NCI-H2196 (cell line): ENCODE measurements at regions not wholly inside any gene's neighbourhood (a gene's known extent, or its start where the extent isn't known, plus 50 kb on each side); places are given as distances from the start of the nearest gene placed in this dataset.

ENCODE experiments used
- DNase-seq: peaks from one replicate; lab custom pipeline; 2025; ENCODE audit not compliant: unreplicated experiment; lab: John Stamatoyannopoulos, UW

DNA sequence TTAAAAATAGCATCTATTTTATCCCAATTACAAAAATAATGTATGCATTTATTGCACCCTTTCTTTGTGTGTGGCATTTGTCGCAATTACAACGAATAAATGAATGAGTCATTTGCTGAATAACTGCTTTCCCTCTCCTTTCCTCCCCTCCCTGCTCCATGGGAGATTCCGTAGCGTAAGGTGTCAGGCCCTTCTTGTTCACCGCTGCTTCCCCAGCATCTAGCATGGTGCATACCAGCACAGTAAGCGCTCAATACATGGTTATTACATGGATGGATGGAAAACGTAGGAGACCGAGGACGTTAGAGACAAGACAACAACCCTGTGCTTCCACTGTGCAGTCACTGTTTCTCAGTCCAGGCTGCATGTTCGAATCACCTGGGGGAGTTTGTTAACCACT lies 336.0 kb upstream of the EEF2KMT start:
- DNase-seq: no peak

DNA sequence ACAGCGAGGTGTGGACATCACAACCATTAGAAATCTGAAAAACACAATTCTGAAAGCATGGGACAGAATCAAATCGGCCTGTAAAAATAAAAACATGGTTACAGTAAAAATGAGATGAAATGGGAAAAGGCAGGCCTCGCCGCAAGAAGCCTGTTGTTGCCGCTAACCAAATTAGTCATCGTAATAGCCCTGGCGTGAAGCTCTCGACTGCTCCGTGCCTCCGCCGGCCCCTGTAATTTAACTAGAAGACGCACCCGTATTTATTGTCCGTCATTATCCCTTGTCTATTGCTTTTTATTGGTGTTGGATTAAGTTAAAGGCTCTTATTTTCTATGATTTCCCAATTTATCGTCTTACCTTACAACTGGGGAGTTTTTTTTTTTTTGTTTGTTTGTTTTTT lies 334.6 kb upstream of the EEF2KMT start:
- no peak for DNase-seq

DNA sequence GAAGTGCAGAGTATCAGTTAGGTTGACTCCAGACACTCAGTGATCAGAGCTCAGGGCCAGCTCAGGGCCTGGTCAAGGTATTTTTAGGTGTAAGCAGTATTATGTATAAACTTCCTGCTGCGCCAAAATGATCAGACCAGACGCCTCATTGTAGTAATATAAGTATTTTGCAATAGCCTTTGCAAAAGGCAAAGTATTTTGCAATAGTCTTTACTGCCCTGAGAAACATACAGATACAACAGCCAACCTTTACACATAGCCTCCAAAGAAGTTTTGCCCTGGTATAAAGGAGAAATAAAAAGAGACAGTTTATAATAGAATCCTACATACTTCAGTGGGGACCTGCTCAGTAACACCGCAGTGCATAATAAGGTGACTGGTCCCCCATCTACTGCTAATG lies 333.0 kb upstream of the EEF2KMT start:
- no peak for DNase-seq

DNA sequence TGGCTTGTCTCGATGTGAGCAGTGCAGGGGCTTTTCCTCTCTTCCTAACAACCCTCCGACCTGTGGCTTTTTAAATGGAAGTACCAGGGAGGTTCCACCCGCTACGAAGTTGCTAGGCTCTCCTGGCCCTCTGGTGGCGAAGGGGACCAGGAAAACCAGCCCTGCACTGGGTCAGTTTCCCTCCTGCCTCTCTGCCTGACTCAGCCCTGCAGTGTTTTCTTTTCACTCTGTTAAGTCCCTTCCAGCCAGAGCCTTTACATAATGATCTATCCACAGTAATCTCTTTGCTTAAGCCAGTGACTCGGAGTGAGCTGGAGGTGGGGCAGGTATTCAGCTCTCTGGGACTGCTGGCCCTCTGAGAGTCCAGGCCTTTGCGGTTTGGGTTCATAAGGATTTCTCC lies 331.3 kb upstream of the EEF2KMT start:
- DNase-seq: no peak

DNA sequence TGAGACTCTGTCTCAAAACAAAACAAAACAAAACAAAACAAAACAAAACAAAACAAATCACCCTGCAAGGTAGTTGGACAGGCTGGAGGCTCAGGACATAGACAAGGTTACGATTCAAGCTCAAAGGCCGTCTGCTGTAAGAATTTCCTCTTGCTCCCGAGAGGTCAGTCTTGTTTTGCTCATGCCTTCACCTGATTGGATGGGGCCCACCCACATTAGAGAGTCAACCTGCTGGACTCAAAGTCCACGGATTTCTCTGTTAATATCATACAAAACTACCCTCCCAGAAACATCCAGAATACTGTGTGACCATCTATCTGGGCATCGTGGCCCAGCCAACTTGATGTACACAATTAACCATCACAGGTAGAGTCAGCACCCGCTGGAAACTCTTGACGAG lies 330.0 kb upstream of the EEF2KMT start:
- no peak for DNase-seq

DNA sequence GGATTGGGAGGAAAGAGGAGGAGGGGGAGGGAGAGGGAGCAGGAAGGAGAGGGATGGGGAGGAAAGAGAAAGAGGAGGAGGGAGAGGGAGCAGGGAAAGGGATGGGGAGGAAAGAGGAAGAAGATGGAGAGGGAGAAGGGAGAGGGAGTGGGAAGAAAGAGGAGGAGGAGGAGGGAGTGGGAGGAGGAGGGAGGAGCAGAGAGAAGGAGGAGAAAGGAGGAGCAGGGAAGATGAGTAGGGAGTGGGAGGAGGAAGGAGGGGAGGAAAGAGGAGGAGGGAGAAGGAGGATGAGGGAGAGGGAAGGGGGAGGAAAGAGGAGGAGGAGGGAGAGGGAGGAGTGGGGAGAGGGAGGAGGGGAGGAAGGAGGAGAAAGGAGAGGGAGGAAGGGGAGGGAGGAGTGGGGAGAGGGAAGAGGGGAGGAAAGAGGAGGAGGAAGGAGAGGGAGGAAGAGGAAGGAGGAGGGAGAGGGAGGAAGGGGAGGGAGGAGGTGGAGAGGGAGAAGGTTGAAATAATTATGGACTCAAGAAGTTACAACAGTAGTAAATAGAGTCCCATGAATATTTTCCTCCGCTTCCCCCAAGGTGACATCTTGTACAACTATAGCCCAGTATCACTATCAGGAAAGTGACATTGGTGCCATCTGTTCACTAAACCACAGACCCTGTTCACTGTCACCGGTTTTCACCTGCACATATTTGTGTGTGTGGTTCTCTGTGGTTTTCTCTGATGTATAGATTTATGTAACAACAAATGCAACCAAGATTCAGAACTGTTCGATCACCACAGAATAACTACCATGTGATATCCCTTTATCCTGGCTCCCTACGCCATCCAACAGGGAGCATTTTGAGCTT lies 325.3 kb upstream of the EEF2KMT start:
- no peak for DNase-seq

DNA sequence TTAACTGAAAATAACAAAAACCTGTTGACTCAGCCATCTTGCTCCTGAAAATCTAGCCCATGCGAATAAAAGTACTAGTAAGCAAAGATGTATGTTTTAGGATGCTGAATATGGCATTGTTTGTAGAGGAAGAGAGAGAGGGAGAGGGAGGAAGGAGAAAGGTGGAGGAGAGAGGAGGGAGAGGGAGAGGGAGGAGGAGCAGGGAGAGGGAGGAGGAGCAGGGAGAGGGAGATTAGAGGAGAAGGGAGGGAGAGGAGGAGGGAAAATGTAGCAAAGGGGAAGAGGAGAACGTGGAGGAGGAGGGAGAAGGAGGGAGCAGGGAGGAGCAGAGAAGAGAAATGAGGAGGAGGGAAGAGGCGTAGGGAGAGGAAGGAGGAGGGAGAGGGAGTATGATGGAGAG lies 324.5 kb upstream of the EEF2KMT start:
- DNase-seq: no peak

DNA sequence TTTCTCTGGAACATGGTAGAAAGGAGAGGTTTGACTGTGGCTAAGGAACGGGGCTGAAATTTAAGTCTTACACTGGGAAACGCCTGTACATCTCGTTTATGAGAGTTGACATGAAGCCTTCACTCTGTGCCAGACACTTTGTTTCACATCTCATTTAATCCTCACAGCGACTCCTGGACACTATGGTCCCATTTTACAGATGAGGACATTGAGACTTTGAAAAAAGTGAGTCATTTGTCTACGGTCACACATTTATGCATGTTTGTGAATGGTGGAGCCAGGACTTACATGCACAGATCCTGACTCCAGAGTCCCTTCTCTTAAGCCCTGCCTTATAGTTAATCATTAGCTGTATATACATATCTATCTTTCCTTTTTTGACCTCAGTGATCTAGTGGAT lies 318.4 kb upstream of the EEF2KMT start:
- no peak for DNase-seq

DNA sequence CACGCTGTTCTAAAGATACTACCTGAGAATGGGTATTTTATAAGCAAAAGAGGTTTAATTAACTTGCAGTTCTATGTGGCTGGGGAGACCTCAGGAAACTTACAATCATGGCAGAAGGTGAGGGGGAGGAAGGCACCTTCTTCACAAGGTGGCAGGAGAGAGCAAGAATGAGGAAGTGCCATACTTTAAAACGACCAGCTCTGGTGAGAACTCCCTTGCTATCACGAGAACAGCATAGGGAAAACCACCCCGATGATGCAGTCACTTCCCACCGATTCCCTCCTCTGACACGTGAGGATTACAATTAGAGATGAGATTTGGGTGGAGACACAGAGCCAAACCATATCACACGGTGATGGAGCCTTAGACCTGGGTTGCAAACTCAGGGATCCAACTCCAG lies 317.5 kb upstream of the EEF2KMT start:
- DNase-seq: no peak

DNA sequence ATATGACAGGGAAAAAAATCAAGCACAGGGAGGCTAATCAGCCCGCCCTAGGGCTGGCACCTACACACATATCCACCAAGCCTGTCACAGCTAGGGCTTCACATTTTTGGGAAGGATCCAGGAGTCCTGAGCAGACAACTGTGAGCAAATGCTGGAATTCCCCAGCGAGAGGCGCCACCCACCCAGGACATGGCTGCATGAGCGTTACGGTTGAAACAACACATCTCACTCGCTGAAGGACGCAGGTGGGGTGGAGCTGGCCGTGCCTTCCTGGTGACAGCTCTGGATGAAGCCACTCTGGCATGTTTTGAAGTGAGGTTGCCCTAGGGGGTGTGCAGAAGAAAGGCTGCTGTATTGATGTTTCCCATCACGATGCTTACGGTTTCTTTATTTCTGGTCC lies 315.1 kb upstream of the EEF2KMT start:
- no peak for DNase-seq

DNA sequence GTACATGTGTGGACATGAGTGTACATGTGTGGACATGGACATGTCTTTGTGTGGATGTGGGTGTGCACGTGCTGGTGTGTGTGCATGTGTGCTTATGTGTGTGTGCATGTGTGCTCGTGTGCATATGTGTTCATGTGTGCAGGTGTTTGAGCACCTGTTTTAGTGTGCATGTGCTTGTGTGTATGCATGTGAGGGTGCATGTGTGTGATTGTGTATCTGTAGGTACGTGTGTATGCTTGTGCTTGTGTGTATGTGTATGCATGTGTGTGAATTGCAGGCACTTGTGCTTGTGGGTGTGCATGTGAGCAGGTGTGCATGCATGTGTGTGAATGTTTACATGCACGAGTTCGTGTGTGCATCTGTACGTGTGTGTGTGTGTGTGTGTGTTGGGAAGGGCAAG lies 300.6 kb upstream of the EEF2KMT start:
- DNase-seq: no peak

DNA sequence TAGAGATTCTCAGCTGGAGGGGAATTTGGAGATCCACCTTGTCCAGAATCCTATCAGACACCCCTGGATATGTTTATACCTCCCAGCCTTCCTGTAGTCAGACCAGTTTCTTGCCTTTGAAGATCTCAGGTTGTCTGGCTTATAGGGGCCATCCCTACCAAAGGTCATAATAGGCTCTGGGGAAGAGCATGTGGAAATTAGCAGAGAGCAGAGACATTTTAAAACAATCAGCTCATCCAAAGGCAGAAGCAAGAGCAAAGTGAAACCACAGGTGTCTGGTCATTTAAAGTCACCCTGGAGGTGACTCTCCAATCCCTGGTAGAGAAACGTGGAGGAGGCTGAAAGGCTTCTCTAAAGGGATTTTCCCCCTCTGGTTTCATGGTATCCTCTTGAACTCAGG lies 299.3 kb upstream of the EEF2KMT start:
- DNase-seq: no peak

DNA sequence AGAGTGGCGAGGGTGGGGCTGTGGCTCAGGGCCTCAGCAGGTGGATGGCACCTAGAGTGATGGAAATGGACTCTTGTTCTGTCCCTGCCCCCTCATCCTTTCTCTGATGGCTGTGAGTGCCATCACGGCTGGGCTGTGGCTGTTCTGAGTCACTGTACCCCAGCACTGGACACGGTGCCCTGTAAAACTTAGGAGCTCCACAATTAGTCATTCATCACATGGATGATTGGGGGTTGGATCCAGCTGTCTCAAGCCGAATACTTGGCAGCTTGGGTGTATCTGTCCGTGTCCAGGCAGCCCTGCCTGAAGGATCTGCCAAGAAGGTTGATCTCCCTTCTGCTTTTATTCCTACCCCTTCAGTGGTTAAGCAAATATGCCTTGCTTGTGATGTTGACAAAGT lies 295.5 kb upstream of the EEF2KMT start:
- no peak for DNase-seq

DNA sequence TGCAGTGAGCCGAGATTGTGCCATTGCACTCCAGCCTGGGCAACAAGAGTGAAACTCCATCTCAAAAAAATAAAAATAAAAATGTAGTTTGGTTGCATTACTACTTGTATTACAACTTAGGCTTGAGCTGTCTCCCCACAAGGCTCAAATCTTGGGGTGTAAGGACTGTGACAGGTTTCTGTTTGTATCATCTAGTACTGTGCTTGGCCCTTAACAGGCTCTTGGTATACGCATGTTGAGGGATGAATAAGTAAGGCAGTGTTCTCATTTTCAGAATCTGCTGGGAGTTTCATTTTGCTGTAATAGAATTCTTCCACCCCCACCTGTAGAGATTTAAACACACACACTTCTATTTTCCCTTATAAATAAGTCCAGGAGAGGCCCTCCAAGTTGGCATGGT lies 289.4 kb upstream of the EEF2KMT start:
- DNase-seq: no peak

DNA sequence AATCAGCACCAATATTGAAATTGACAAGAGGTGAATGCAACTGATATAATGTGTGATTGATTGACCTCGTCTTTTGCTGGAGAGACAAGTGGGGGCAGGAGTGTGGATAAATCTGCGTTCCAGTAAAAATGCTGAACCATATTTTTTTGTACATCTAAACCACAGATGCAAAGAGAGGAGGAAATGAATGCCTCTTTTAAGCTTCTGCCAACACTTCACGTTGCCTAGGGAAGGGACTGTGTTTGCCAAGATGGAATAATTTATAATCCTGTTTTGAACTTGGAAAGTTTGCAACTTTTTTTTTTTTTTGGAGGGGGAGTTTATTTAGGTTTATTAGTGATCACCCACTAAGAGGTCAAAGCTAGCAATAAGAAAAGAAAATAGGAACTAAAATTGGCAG lies 288.2 kb upstream of the EEF2KMT start:
- no peak for DNase-seq

DNA sequence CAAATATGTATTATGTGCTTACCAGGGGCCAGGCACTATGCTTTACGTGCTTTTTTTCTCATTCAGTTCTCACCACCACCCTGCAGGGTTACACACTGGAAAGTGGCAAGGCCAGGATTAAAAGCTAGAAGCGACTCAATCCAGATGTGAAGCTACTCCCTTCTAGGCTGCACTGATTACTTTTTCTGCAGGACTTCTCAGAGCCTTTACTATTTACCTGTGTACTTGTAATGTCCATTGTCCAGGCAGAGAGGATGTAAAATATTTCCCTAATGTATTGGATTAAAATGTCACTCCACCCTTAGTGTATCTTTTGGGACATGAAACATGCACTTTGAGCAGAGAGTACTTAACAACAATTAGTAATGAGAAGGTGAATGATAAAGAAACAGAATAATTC lies 287.5 kb upstream of the EEF2KMT start:
- no peak for DNase-seq

DNA sequence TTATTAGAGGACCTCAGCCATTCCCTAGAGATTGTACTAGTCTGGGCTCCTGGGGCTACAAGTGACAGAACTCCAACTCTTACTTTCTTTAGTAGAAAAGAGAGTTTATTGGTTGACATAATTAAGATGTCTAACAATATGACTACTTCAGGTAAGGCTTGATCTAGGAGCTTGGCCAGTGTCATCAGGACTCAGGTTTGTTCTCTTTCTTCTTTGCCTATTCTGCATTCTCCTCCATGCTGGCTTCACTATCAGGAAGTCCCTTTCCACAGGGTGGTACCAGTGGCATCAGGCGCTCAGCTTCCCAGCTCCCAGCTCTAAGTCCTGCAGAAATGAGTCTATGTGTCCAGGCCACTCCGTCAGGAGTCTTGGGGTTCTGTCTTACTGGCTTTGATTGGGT lies 286.1 kb upstream of the EEF2KMT start:
- DNase-seq: no peak

DNA sequence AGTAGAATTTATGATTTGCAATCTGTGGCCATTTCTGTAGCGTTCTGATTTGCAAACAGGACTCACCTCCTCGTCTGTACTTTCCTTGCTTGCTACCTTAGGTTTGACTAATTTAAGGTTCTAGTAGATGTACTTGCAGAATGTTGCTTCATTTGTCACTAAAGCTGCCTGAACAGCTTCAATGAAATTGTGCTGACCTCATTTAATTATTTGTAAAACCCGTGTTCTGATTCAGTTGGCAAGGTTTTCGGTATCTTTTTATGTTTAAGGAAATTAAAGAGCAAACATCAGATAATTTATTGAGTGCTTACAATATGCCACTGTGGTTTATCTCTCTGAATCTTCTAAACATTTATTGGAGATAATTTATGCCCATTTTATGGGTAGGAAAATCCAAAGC lies 284.9 kb upstream of the EEF2KMT start:
- DNase-seq: no peak

DNA sequence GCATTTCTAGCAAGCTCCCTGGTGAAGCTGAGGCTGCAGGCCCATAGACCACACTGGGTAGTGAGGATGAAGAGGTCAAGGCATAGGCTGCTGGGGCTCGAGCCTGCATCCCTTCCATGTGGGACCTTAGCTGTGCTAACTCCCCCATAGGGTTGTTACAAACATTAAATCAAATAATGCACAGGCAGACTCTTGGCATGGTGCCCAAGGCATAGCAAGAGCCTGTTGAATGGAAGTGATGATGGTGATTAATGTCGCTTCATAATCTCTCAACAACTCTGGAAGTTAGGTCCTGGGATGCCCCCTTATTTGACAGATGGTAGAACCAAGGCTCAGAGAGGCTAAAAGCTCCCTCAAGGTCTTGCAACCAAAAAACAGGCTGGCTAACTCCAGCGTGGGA lies 283.9 kb upstream of the EEF2KMT start:
- no peak for DNase-seq

DNA sequence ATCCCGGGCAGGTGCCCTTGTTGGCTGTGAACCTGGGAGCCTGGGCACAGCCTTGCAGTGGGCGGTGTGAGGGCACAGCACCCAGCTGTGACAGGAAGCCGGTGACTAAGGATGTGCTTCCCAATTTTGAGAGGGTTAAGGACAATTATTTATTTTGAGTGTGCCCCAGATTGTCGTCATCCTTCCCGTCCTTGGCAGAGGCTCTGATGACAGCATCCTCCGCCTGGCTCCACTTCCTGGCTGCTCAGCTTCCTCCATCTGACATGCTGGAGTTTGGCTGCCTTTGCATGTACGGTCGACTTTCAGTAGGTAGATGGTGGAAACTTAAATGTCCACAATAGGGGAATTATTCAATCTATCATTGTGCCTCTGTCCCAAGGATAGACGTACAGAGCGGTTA lies 282.4 kb upstream of the EEF2KMT start:
- DNase-seq: no peak

DNA sequence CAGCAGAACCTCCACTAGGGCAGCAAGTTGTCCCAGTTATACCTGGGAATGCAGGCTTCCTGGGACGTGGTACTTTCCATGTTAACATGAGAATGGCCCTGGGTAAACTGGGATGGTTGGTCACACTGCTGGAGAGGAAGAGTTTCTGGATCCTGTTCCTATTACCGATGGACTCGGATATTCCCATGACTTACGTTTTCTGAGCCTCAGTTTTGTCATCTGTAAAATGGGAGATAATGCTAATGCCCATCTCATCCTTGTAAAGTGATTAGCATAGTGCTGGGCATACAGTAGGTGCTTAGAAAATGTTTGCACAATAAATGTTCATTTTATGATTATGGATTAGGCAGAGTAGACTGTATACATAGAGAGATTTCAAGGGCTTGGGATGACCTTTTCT lies 280.9 kb upstream of the EEF2KMT start:
- no peak for DNase-seq

DNA sequence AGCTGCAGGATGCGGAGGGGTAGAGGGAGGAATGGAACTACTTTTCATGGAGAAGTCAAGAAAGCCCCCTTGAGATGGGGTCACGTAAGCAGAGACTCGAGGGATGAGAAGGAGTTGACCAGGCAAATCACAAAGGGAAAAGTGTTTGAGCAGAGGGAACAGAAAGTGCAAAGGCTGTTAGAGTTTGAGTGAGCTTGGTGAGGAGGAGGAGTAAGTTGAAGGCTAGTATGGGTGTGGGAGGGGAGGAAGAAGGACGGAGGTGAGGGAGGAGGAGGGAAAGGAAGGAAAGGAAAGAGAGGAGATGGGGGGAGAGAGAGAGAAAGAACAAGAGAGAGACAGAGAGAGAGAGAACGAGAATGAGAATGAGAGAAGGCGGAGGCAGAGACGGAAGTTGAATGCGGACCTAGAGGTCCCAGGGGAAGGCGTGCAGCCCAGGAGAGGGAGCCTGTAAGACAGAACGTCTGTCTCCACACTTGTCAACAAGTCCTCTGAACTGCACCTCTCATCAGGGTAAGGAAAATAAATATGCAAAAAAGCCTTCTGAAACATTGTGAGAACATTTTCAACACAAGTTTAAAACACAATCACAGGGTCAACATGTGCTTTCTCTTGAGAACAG lies 279.8 kb upstream of the EEF2KMT start:
- DNase-seq: no peak

DNA sequence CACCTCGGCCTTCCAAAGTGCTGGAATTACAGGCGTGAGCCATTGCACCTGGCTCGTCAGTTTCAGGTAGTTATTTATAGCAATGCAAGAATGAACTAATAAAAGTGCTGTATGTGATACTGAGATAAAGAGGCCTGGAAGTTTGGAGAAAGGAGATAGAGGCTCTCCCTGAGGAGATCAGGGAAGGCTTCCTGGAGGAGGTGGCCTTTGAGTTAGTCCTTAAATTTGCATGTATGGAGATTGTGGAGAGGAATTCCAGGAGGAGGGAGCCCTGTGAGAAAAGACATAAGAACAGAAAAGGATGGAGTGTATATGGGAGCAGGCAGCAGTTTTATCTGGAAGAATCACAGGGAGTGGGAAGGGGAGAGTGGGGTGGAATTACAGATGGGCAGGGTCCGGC lies 276.6 kb upstream of the EEF2KMT start:
- no peak for DNase-seq
